ENCODE measurements at regions not wholly inside any gene's neighbourhood (a gene's known extent, or its start where the extent isn't known, plus 50 kb on each side); places are given as distances from the start of the nearest gene placed in this dataset.

DNA sequence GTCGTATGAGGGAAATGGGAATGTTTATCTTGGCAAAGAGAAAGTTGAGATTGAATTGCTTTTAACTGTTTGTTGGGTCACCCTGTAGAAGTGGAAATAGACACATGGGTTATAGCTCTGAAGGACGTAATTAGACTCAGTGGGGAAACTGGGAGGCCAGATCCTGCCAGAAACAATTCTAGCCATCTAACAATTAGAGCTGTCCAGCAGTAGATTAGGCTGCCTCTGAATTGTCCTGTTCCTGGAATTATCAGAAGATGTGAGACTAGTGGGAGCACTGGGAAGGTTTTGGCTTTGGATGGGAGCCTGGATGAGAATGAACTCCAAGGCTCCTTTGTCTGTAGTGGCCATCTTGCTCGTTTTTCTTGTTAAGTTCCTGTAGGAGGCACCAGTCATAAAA lies 61.9 kb upstream of the IGFBP7 start:
- Histone ChIP-seq H3K36me3 (ENCODE audit: control insufficient read depth, insufficient read depth, low read length) (no peaks in the 10 kb centered on the region), H3K4me1 (ENCODE audit: control insufficient read depth, insufficient read depth, low read length) (peaks cover 11% of the 10 kb centered on the region; the same call in 1 of the 2 replicates), H3K9ac (ENCODE audit: low read depth, low read length) (no peak overlapping the region), H3K9me3 (ENCODE audit: control insufficient read depth, insufficient read depth, low read length) (peaks cover 2% of the 10 kb centered on the region; the same call in 1 of the 2 replicates), H3K4me3 (ENCODE audit: low read depth, low read length) (no peak overlapping the region), H3K27ac (ENCODE audit: low read depth, low read length) (no peak overlapping the region), H3K27me3 (ENCODE audit: control insufficient read depth, insufficient read depth, low read length) (no peaks in the 10 kb centered on the region)

DNA sequence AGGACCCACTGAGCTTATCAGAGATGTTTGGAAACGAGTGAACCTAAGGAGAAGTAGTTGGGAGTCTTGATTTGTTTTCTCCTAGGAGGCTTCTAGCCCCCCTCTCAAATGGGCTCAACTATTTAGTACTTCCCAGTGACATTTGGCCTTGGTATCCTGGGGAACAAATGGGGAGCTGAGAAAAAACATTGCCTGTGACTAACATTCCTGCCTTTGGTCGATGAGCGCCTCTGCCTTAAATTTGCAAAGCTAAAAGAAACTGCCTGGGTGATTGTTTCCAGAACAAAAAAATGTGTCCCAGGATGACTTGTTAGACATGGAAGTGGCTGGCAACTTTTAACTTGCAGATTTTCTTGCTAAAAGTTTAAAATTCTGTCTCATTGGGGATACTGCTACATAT lies 58.8 kb upstream of the IGFBP7 start:
- Histone ChIP-seq H3K9ac (ENCODE audit: low read depth, low read length) (no peak overlapping the region), H3K27me3 (ENCODE audit: control insufficient read depth, insufficient read depth, low read length) (peaks cover 16% of the 10 kb centered on the region), H3K27ac (ENCODE audit: low read depth, low read length) (peak overlapping the region; percentile 51), H3K9me3 (ENCODE audit: control insufficient read depth, insufficient read depth, low read length) (peaks cover 2% of the 10 kb centered on the region; the same call in 1 of the 2 replicates), H3K36me3 (ENCODE audit: control insufficient read depth, insufficient read depth, low read length) (no peaks in the 10 kb centered on the region), H3K4me1 (ENCODE audit: control insufficient read depth, insufficient read depth, low read length) (peaks cover 17% of the 10 kb centered on the region), H3K4me3 (ENCODE audit: low read depth, low read length) (no peak overlapping the region)

DNA sequence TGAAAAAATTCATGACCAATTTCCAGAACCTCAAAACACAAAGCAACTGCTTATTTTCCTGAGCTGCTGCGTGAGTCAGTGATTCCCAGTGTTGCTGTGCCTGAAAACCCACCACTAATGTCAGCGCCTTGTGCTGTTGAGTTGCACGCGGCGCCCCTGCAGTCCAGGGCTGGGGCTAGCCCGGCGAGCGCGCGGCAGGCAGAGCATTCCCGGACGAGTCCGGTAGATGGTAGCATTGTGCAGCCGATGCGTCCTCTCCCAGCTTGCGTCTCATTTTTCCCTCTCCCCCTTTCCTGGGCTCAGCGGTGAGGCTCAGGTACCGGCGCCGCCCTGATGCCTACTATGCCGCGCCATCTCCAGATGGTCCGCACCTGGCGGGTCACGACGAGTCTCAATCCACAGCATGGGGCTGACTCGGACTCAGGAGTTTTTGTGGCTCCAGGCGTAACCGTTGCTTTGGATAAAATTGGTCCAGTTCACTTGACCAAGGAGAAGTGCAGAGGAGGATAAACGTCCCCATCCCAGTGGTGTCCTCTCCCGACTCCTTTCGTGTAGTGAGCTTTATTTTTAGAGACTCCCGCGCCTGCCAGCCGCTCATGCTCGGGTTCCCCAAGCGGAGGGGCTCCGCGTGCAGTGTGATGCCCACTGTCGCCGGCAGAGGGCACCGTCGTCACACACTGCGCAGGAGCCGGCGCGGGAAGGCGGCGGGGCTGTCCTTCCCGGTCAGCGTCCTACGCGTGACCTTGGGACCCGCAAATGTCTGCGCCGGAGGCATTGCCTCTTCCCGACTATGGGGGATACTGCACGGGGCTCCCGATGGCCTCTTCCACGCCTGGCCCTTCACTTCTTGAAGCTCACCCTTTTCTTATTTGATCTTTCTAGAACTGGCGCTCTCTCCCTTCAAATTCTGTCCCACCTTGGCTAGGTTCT lies 53.6 kb upstream of the IGFBP7 start:
- peak overlapping the region; percentile 62 for H3K4me3 ChIP-seq (ENCODE audit: low read depth, low read length)
- peak overlapping the region; percentile 46; the same call in 1 of the 2 replicates for H3K9ac ChIP-seq (ENCODE audit: low read depth, low read length)
- peaks cover 21% of the 10 kb centered on the region for H3K27me3 ChIP-seq (ENCODE audit: control insufficient read depth, insufficient read depth, low read length)
- no peak overlapping the region for H3K27ac ChIP-seq (ENCODE audit: low read depth, low read length)
- no peaks in the 10 kb centered on the region for H3K9me3 ChIP-seq (ENCODE audit: control insufficient read depth, insufficient read depth, low read length)
- no peaks in the 10 kb centered on the region for H3K36me3 ChIP-seq (ENCODE audit: control insufficient read depth, insufficient read depth, low read length)
- peaks cover 9% of the 10 kb centered on the region for H3K4me1 ChIP-seq (ENCODE audit: control insufficient read depth, insufficient read depth, low read length)

DNA sequence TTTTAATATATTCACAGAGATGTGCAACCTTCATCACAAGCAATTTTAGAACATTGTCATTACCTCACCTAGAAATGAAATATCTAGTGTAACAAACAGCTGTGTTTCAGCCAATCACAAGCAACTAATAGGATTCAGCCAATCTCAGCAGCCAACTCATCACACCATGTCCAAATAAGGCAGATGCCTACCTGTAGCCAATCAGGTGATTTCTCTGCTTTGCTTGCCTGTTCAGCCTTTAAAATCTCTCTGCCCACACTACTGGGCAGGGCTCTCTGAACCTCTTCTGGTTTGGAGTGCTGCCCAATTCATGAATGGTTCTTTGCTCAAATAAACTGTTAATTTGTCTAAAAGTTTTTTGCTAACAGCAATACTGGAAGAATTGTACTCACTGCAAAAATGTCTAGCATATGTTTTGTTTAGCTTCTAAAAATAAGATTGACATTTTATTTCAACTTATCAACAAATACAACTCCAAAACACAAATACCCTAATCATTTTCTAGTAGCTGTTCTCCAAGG lies 52.4 kb upstream of the IGFBP7 start:
- H3K9me3 ChIP-seq (ENCODE audit: control insufficient read depth, insufficient read depth, low read length), result no peaks in the 10 kb centered on the region
- H3K36me3 ChIP-seq (ENCODE audit: control insufficient read depth, insufficient read depth, low read length), result no peaks in the 10 kb centered on the region
- H3K4me3 ChIP-seq (ENCODE audit: low read depth, low read length), result no peak overlapping the region
- H3K27me3 ChIP-seq (ENCODE audit: control insufficient read depth, insufficient read depth, low read length), result peaks cover 21% of the 10 kb centered on the region
- no peak overlapping the region for H3K27ac ChIP-seq (ENCODE audit: low read depth, low read length)
- H3K4me1 ChIP-seq (ENCODE audit: control insufficient read depth, insufficient read depth, low read length), result peaks cover 6% of the 10 kb centered on the region
- H3K9ac ChIP-seq (ENCODE audit: low read depth, low read length), result no peak overlapping the region

Measured in HUES48 (cell line).